Fibroblast of the aortic adventitia (primary cell): ENCODE measurements at regions not wholly inside any gene's neighbourhood (a gene's known extent, or its start where the extent isn't known, plus 50 kb on each side); places are given as distances from the start of the nearest gene placed in this dataset.

Experiments
- DNase-seq: peaks from one replicate; pipeline ENCODE4 v3.0.0-alpha.2; 2010; ENCODE audit warnings: low read depth
- H3K4me3 ChIP-seq: 2 replicates; pipeline ENCODE4 v1.5.1; 2011; ENCODE audit warnings: low read depth, mild to moderate bottlenecking, control low read depth, low read length, moderate library complexity
- CTCF ChIP-seq: IDR thresholded peaks from 2 replicates; pipeline ENCODE4 v1.5.1; 2011; ENCODE audit warnings: mild to moderate bottlenecking, low read length, control low read depth, inconsistent platforms; ENCODE audit not compliant: insufficient read depth

DNA sequence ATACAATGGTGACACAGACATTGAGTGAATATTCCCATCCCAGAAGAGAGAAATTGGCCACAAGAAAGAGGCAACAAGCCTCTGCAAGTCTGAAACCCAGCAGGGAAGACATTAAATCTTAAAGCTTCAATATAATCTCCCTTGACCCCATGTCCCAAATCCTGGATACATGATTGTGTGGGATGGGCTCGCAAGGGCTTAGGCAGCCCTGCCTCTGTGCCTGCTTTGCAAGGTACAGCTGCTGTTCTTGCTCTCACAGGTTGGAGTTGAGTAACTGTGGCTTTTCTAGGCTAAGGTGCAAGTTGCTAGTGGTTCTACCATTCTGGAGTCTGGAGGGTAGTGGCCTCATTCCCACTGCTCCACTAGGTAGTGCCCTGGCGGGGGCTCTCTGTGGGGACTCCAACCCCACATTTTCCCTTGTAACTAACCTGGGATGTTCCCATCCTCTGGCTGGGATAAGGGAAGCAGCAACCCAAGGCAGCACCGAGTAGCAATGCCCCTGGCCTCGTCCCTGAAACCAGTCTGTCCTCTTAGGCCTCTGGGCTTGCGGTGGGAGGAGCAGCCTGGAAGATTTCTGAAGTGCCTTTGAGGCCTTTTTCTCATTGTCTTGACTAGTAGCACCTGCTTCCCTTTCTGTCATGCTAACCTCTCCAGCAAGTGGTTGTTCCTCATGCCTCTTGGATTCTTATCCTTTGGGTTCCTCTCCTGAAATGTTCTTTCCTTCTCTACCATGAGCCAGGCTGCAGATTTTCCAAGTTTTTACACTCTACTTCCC, 90.0 kb downstream of the FAM174B start:
- no peak for TF ChIP-seq CTCF
- H3K4me3 ChIP-seq: no peak overlapping the region
- no peak for DNase-seq

DNA sequence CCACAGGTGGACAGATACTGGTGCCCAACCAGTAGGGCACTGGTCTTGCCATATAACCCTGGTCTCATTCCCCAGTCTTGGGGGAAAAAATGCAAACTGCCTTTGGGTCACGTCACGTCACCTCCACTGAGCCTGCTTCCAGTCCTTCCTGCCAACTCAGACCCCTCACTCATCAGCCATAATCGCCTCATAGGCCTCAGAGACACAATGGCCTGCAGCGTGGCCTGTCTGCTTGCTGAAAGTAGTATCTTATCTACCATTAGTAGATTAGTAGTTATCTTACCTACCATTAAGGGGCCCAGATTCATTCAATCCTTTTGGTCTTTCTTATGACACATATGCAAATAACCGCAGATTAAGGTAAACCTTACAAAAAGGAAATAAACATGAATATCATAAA, 93.8 kb downstream of the FAM174B start:
- TF ChIP-seq CTCF: no peak
- no peak overlapping the region for H3K4me3 ChIP-seq
- no peak for DNase-seq

- no peak for TF ChIP-seq CTCF
- DNase-seq: no peak
- no peak overlapping the region for H3K4me3 ChIP-seq
Observed at GRCh38 chr15:92553317-92553716, 102.3 kb downstream of the FAM174B start.

DNA sequence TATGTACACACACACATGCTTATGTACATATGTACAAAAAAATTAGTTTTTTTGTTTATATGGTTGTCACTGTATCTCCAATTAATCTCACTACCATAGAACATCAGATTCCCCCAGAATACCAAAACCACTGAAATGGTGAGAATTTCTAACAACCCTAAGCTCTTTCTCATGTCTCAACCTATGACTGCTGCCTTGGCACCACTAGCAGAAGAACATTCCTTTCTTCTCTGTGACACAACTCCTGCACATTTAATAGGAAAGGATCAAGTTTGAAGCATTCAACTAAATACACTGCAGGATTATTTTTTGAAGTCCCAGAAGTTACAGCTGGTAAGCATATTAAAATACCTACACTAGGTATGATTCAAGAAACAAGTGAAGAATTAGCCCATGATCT, 109.6 kb downstream of the FAM174B start:
- TF ChIP-seq CTCF: no peak
- no peak for DNase-seq
- no peak overlapping the region for H3K4me3 ChIP-seq

DNA sequence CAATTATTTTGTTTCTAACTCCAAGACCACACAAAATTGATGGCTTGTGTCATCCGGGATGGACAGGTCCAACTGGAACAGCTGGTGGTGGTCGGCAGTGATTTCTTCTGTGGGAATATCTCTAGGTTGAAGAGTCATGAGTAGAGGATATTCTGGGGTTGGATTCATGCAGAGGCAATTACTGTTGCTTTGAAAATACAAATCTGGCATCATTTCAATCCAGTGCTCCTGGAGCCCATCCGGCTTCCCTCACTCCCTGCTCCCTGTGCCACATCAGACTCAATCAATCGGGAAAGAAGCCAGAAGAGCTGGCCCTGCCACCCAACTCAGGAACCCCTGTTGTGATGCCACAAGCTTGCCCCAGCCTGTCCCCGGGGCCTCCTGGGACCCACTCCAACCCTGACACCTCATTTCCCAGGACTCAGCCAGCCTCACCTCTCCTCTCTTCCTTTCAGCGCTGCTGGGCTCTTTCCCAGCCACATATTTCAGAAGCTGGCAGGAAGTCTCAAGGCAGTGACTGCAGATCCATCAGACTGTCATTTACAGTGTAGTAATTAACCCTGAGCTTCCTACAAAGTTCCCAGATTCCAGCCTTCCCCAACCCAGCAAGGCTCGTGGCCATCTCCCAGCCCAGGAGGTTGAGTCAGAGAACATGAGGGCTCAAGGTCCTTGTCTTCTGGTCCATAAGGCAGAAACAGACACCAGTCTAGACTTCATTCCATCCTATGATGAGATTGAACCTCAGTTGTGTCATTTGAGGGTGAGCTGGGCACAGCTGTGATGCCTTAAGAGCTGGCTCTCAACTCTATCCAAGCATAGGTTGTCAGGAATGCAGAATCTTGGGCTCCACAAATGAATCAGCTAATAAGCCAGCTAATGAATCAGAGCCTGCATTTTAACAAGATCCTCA, 114.0 kb downstream of the FAM174B start:
- no peak for DNase-seq
- no peak for TF ChIP-seq CTCF
- no peak overlapping the region for H3K4me3 ChIP-seq

DNA sequence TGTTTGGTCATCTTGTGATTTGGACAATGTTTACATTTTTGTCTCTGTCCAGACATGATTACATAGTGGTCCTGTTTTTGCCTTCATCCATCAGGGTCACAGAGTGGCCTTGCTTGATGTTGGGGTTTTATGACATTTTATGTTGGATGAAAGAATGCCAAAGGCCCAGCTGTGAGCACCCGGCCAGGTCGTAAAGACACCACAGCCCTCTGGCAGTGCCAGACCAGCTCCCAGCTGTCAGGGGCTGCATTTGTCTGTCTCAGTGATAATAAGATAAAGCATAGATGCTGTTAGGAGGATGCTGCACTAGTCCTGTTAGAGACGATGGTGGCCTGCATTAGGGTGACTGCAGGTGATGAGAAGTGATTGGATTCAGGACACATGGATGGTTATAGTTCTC, 117.5 kb downstream of the FAM174B start:
- no peak for DNase-seq
- H3K4me3 ChIP-seq: no peak overlapping the region
- no peak for TF ChIP-seq CTCF
